RWPE1 (cell line): ENCODE measurements at regions not wholly inside any gene's neighbourhood (a gene's known extent, or its start where the extent isn't known, plus 50 kb on each side); places are given as distances from the start of the nearest gene placed in this dataset.

Source experiments
- CTCF ChIA-PET: fragments of 350-600 bp; sonication (Branson Sonifier 250); formaldehyde crosslinking; extraction: SDS; loops from one replicate; lab custom pipeline; 2021; lab: Yijun Ruan, JAX
- POLR2A ChIA-PET: fragments of 400-600 bp; formaldehyde crosslinking; extraction: SDS; loops from one replicate; lab custom pipeline; 2020; ENCODE audit warnings: antibody characterized with exemption; ENCODE audit not compliant: low non-redundant PET; lab: Yijun Ruan, JAX
- DNase-seq: peaks from one replicate; pipeline ENCODE4 v3.0.0; 2012; ENCODE audit warnings: low spot score
- H3K27ac ChIP-seq: fragments of 450-650 bp; 2 replicates; pipeline ENCODE4 v1.5.1; 2017
- CTCF ChIP-seq: fragments of 450-650 bp; conservative IDR thresholded peaks from 2 replicates; pipeline ENCODE4 v1.5.1; 2017; ENCODE audit warnings: low read depth, mild to moderate bottlenecking

- no peak overlapping the region for H3K27ac ChIP-seq
- no peak for TF ChIP-seq CTCF
- ChIA-PET CTCF (interaction anchor here (0.6 kb wide), 1 partner anchor 31 kb away, joined by 3 read pairs; no protein-coding TSS in a partner anchor), POLR2A (no interaction called here)
- DNase-seq: no peak
Observed at GRCh38 chr14:29169408-29169807, 402.8 kb downstream of the FOXG1 start.

DNA sequence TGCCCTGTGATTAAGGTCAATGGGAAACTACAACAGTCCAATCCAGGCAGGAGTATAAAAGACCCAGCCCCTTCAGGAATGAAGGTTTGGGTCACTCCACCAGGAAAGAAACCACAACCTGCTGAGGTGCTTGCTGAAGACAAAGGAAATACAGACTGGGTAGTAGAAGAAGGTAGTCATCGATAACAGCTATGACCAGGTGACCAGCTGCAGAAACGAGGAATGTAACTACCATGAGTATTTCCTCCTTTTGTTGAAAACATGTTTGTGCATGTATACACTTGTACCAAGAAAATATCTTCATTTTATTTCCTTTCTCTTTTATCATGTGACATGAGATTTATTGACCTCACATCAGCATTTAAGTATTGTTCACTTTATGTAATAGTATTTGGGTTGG, 409.1 kb downstream of the FOXG1 start:
- H3K27ac ChIP-seq: no peak overlapping the region
- CTCF ChIA-PET: no interaction called here

DNA sequence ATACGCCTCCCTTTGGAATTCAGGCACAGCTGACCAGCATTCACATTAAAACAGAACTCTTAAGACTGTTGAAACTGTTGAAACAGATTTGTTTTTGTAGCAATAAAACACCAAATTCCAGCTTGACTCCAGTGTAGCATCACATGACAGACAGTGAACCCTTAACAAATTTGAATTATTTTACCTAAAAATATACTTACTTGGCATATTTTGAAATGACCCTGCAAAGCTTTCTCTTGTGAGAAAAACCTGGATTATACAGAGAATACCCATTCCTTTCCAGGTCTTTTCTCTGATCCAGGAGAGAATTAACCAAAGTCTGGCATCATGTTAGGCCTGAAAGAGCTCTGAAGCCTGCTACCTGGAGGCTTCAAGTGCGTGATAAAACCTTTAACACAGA, 410.3 kb downstream of the FOXG1 start:
- ChIA-PET POLR2A (no interaction called here), CTCF (no interaction called here)
- no peak overlapping the region for H3K27ac ChIP-seq
- DNase-seq: no peak
- no peak for TF ChIP-seq CTCF

More for the DNA sequence above, 409.1 kb downstream of the FOXG1 start:
- POLR2A ChIA-PET: no interaction called here
- no peak for TF ChIP-seq CTCF
- no peak for DNase-seq

GRCh38 chr14:29178971-29179370, 412.4 kb downstream of the FOXG1 start:
- no peak for DNase-seq
- ChIA-PET CTCF (no interaction called here), POLR2A (no interaction called here)
- H3K27ac ChIP-seq: no peak overlapping the region
- no peak for TF ChIP-seq CTCF

GRCh38 chr14:29191092-29191491, 424.5 kb downstream of the FOXG1 start:
- no peak for DNase-seq
- ChIA-PET POLR2A (no interaction called here), CTCF (no interaction called here)
- no peak overlapping the region for H3K27ac ChIP-seq
- no peak for TF ChIP-seq CTCF

GRCh38 chr14:29197557-29197956, 431.0 kb downstream of the FOXG1 start:
- DNase-seq: no peak
- H3K27ac ChIP-seq: no peak overlapping the region
- no peak for TF ChIP-seq CTCF
- ChIA-PET CTCF (no interaction called here), POLR2A (no interaction called here)
